ENCODE measurements at regions not wholly inside any gene's neighbourhood (a gene's known extent, or its start where the extent isn't known, plus 50 kb on each side); places are given as distances from the start of the nearest gene placed in this dataset.

GRCh38 chr1:29469457-29469856 is 233.1 kb downstream of the PTPRU start:
- no peak for TF ChIP-seq SMAD5 (IDR thresholded peaks at IDR 0.05; ENCODE audit: low read depth)
- TF ChIP-seq ZNF384 (IDR thresholded peaks at IDR 0.05; ENCODE audit: borderline replicate concordance, low read depth, low read length): no peak
- TF ChIP-seq IRF4 (IDR thresholded peaks at IDR 0.05; ENCODE audit: low read depth, low read length): no peak
- no peak for TF ChIP-seq HDGF (IDR thresholded peaks at IDR 0.05)
- no peak for TF ChIP-seq TAF1 (IDR thresholded peaks at IDR 0.05; ENCODE audit: borderline replicate concordance, low read depth, low read length)
- Histone ChIP-seq H2AFZ (ENCODE audit: control insufficient read depth, low read depth, low read length) (no peak overlapping the region), H3K4me1 (ENCODE audit: control insufficient read depth, insufficient read depth, low read length) (no peaks in the 10 kb centered on the region), H3K79me2 (ENCODE audit: control insufficient read depth, insufficient read depth, low read length) (no peaks in the 10 kb centered on the region), H3K4me2 (ENCODE audit: control insufficient read depth, insufficient read depth) (no peak overlapping the region), H3K27me3 (replicated peaks in 1 of 2; ENCODE audit: control insufficient read depth in 2 of 2, insufficient read depth in 2 of 2, low read length in 1 of 2) (peaks cover 0 to 2% of the 10 kb centered on the region in 2 experiments), H4K20me1 (ENCODE audit: control insufficient read depth, insufficient read depth) (no peaks in the 10 kb centered on the region), H3K36me3 (ENCODE audit: control insufficient read depth in 2 of 2, insufficient read depth in 2 of 2, low read length in 1 of 2) (no peaks in the 10 kb centered on the region), H3K9me3 (replicated peaks; ENCODE audit: control insufficient read depth, insufficient read depth, low read length) (no peaks in the 10 kb centered on the region), H3K27ac (ENCODE audit: control insufficient read depth, insufficient read depth) (no peak overlapping the region), H3K9ac (ENCODE audit: control insufficient read depth, insufficient read depth, low read length) (no peak overlapping the region), H3K4me3 (no peak overlapping the region)
- WGBS (ENCODE audit: insufficient coverage, insufficient replicate concordance, low lambda C conversion rate, missing lambda C conversion rate): 25% methylated on average over 4 of the region's 4 CpGs
- ChIA-PET RAD21 (ENCODE audit: unreplicated experiment) (no interaction called here), POLR2A (no interaction called here), SMC1A (ENCODE audit: uncharacterized antibody, unreplicated experiment) (no interaction called here), CTCF (no interaction called here)
- ATAC-seq (no peak), DNase-seq (ENCODE audit: low read depth, low spot score) (no peak), FAIRE-seq (no peak)
- no TSS peak for BruUV-seq (replicated peaks)
- intact Hi-C loops (cut with micrococcal nuclease; ENCODE audit: unreplicated experiment): no loop called here
- in situ Hi-C loops (cut with MboI): no loop called here

GRCh38 chr1:29467989-29468900 is 231.9 kb downstream of the PTPRU start:
- H3K9ac ChIP-seq (ENCODE audit: control insufficient read depth, insufficient read depth, low read length): no peak overlapping the region
- H3K79me2 ChIP-seq (ENCODE audit: control insufficient read depth, insufficient read depth, low read length): no peaks in the 10 kb centered on the region
- H3K9me3 ChIP-seq (replicated peaks; ENCODE audit: control insufficient read depth, insufficient read depth, low read length): no peaks in the 10 kb centered on the region
- DNase-seq (ENCODE audit: low read depth, low spot score): no peak
- H3K27me3 ChIP-seq (replicated peaks in 1 of 2; ENCODE audit: control insufficient read depth in 2 of 2, insufficient read depth in 2 of 2, low read length in 1 of 2): no peaks in the 10 kb centered on the region; a peak in 2 of 4 replicates
- no peaks in the 10 kb centered on the region for H3K4me1 ChIP-seq (ENCODE audit: control insufficient read depth, insufficient read depth, low read length)
- CTCF ChIA-PET: no interaction called here
- no peak for ATAC-seq
- no peak for FAIRE-seq
- RAD21 ChIA-PET (ENCODE audit: unreplicated experiment): no interaction called here
- in situ Hi-C loops (cut with MboI): no loop called here
- intact Hi-C loops (cut with micrococcal nuclease; ENCODE audit: unreplicated experiment): no loop called here
- POLR2A ChIA-PET: no interaction called here
- BruUV-seq (replicated peaks): no TSS peak
- H3K4me2 ChIP-seq (ENCODE audit: control insufficient read depth, insufficient read depth): no peak overlapping the region
- no peak overlapping the region for H3K4me3 ChIP-seq
- WGBS (ENCODE audit: insufficient coverage, insufficient replicate concordance, low lambda C conversion rate, missing lambda C conversion rate): 31% methylated on average over 10 of the region's 10 CpGs
- SMC1A ChIA-PET (ENCODE audit: uncharacterized antibody, unreplicated experiment): no interaction called here
- H4K20me1 ChIP-seq (ENCODE audit: control insufficient read depth, insufficient read depth): no peaks in the 10 kb centered on the region
- TF ChIP-seq RBBP5 (conservative IDR thresholded peaks at IDR 0.05) (no peak), ZSCAN29 (IDR thresholded peaks at IDR 0.05) (no peak), KDM1A (IDR thresholded peaks at IDR 0.05; ENCODE audit: borderline replicate concordance) (no peak), PKNOX1 (IDR thresholded peaks at IDR 0.05) (no peak), MEF2A (IDR thresholded peaks at IDR 0.05; ENCODE audit: insufficient read depth, low read depth, low read length) (no peak), NFYB (IDR thresholded peaks at IDR 0.05; ENCODE audit: insufficient read depth, low read depth, low read length) (no peak)
- TF ChIP-seq, protein P1, sequence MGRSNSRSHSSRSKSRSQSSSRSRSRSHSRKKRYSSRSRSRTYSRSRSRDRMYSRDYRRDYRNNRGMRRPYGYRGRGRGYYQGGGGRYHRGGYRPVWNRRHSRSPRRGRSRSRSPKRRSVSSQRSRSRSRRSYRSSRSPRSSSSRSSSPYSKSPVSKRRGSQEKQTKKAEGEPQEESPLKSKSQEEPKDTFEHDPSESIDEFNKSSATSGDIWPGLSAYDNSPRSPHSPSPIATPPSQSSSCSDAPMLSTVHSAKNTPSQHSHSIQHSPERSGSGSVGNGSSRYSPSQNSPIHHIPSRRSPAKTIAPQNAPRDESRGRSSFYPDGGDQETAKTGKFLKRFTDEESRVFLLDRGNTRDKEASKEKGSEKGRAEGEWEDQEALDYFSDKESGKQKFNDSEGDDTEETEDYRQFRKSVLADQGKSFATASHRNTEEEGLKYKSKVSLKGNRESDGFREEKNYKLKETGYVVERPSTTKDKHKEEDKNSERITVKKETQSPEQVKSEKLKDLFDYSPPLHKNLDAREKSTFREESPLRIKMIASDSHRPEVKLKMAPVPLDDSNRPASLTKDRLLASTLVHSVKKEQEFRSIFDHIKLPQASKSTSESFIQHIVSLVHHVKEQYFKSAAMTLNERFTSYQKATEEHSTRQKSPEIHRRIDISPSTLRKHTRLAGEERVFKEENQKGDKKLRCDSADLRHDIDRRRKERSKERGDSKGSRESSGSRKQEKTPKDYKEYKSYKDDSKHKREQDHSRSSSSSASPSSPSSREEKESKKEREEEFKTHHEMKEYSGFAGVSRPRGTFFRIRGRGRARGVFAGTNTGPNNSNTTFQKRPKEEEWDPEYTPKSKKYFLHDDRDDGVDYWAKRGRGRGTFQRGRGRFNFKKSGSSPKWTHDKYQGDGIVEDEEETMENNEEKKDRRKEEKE (IDR thresholded peaks at IDR 0.05): no peak
- H3K27ac ChIP-seq (ENCODE audit: control insufficient read depth, insufficient read depth): no peak overlapping the region
- H3K36me3 ChIP-seq (ENCODE audit: control insufficient read depth in 2 of 2, insufficient read depth in 2 of 2, low read length in 1 of 2): no peaks in the 10 kb centered on the region
- H2AFZ ChIP-seq (ENCODE audit: control insufficient read depth, low read depth, low read length): no peak overlapping the region
